OCI-LY7 (cell line): ENCODE measurements at regions not wholly inside any gene's neighbourhood (a gene's known extent, or its start where the extent isn't known, plus 50 kb on each side); places are given as distances from the start of the nearest gene placed in this dataset.

ENCODE experiments used
- EZH2phosphoT487 ChIP-seq: fragments of 200-600 bp; sonication (generic); IDR thresholded peaks from 2 replicates; pipeline ENCODE4 v1.6.1; 2018; ENCODE audit warnings: low read depth, borderline replicate concordance, mild to moderate bottlenecking, mixed run types, antibody characterized with exemption, low read length, moderate library complexity, mixed read lengths
- TF ChIP-seq, protein P1 (sequence below): fragments of 200-600 bp; sonication (generic); conservative IDR thresholded peaks from 2 replicates; pipeline ENCODE4 v1.5.1; 2014; ENCODE audit warnings: mild to moderate bottlenecking, antibody characterized with exemption, low read length, moderate library complexity, mixed read lengths

DNA sequence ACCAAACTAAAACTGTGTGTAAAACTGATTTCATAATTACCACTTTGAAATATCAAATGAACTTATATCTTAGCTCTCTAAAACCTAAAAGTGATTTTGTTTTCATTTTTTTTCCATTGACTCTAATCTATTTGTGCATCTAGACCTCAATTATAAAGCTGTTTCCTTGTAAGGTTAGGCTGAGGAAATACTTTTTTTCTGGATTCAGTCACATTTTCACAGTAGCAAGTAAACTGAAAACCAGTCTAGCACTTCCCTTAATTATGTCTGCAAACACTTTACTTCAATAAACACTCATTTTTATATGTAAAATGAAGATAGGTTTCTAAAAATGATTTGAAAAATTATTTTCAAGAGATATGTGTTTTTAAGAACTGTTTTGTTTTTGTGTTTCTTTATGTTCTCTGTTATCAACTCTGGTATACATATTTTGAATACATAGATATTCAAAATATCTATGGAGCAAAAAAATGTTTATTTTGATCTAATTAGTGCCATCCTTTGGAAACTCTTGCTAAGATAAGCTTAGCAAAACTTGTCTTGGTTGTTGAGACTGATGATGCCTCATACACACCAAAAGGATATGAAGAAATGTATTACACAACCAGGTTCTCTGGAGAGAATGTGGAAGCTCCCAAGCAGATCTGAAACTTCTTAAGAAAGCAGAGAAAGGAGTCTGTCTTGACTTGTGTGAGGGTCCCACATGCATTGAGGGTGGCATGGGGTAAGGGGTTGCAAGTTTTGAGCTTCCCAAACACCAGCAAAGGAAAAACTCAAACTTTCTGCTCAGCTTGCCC, 1887.4 kb downstream of the PCDH9 start:
- TF ChIP-seq, protein P1, sequence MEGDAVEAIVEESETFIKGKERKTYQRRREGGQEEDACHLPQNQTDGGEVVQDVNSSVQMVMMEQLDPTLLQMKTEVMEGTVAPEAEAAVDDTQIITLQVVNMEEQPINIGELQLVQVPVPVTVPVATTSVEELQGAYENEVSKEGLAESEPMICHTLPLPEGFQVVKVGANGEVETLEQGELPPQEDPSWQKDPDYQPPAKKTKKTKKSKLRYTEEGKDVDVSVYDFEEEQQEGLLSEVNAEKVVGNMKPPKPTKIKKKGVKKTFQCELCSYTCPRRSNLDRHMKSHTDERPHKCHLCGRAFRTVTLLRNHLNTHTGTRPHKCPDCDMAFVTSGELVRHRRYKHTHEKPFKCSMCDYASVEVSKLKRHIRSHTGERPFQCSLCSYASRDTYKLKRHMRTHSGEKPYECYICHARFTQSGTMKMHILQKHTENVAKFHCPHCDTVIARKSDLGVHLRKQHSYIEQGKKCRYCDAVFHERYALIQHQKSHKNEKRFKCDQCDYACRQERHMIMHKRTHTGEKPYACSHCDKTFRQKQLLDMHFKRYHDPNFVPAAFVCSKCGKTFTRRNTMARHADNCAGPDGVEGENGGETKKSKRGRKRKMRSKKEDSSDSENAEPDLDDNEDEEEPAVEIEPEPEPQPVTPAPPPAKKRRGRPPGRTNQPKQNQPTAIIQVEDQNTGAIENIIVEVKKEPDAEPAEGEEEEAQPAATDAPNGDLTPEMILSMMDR: no peak
- no peak for TF ChIP-seq EZH2phosphoT487
